ENCODE measurements at regions not wholly inside any gene's neighbourhood (a gene's known extent, or its start where the extent isn't known, plus 50 kb on each side); places are given as distances from the start of the nearest gene placed in this dataset.

DNA sequence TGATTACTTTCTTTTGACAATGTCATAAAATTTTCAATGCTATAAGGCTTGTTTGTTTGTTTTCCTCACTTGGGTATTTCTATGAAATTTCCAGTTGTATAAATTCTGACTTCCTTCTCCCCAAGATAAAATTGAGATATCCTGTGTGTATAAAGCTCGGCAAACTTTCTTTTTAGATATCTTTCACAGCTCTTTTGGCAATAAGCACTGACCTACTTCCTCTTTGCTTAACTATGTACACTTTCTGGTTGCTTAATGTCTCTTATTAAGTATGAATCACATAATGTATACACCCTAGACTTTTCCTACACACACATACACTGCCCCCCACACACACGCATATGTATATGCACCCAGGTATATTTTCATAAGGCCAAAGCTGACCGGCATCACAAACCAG is 318.4 kb upstream of the RBMY1B start:
- TF ChIP-seq, protein P1, sequence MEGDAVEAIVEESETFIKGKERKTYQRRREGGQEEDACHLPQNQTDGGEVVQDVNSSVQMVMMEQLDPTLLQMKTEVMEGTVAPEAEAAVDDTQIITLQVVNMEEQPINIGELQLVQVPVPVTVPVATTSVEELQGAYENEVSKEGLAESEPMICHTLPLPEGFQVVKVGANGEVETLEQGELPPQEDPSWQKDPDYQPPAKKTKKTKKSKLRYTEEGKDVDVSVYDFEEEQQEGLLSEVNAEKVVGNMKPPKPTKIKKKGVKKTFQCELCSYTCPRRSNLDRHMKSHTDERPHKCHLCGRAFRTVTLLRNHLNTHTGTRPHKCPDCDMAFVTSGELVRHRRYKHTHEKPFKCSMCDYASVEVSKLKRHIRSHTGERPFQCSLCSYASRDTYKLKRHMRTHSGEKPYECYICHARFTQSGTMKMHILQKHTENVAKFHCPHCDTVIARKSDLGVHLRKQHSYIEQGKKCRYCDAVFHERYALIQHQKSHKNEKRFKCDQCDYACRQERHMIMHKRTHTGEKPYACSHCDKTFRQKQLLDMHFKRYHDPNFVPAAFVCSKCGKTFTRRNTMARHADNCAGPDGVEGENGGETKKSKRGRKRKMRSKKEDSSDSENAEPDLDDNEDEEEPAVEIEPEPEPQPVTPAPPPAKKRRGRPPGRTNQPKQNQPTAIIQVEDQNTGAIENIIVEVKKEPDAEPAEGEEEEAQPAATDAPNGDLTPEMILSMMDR (IDR thresholded peaks at IDR 0.05) = no peak
- TF ChIP-seq ZFX (IDR thresholded peaks at IDR 0.05; ENCODE audit: borderline replicate concordance) = no peak

All from 22Rv1 (cell line).